PC-9 (cell line): ENCODE measurements at regions not wholly inside any gene's neighbourhood (a gene's known extent, or its start where the extent isn't known, plus 50 kb on each side); places are given as distances from the start of the nearest gene placed in this dataset.

Experiments used
- BruUV-seq: library from RNA; stranded (reverse); fragments of 400-500 nt; replicated peaks from 2 replicates; lab custom pipeline; 2021; lab: Mats Ljungman, UMichigan
- CTCF ChIA-PET: fragments of 300-600 bp; sonication (Branson Sonifier 250); formaldehyde crosslinking; loops from one replicate; lab custom pipeline; 2022; ENCODE audit warnings: antibody characterized with exemption; lab: Charles Lee
- POLR2A ChIA-PET: fragments of 300-600 bp; sonication (Branson Sonifier 250); formaldehyde crosslinking; loops from one replicate; lab custom pipeline; 2022; ENCODE audit warnings: antibody characterized with exemption; ENCODE audit not compliant: unreplicated experiment; lab: Charles Lee
- DNase-seq, 2 experiments: peaks; one replicate each; pipeline versions ENCODE4 v3.0.0 to v3.0.0-alpha.2; 2015 to 2022; ENCODE audit warnings: mixed read lengths in 1 of 2
- H2AFZ ChIP-seq: fragments of 200-600 bp; sonication (generic); 2 replicates; pipeline ENCODE4 v1.8.1; 2017; ENCODE audit warnings: antibody characterized with exemption
- H3F3A ChIP-seq: fragments of 200-600 bp; sonication (generic); 2 replicates; pipeline ENCODE4 v1.8.1; 2017; ENCODE audit warnings: antibody characterized with exemption, mild to moderate bottlenecking, low read depth; ENCODE audit not compliant: insufficient read depth
- H3K27ac ChIP-seq: fragments of 200-600 bp; sonication (generic); 2 replicates; pipeline ENCODE4 v1.6.1; 2016; ENCODE audit warnings: mixed run types
- H3K27me3 ChIP-seq: fragments of 200-600 bp; sonication (generic); 2 replicates; pipeline ENCODE4 v1.6.1; 2016; ENCODE audit warnings: low read depth, mixed run types; ENCODE audit not compliant: insufficient read depth
- H3K36me3 ChIP-seq: fragments of 200-600 bp; sonication (generic); 2 replicates; pipeline ENCODE4 v1.6.1; 2016; ENCODE audit warnings: low read depth, mixed run types
- H3K4me1 ChIP-seq: fragments of 200-600 bp; sonication (generic); replicated peaks from 2 replicates; pipeline ENCODE4 v1.6.1; 2016; ENCODE audit warnings: mixed run types; ENCODE audit not compliant: insufficient read depth
- H3K4me2 ChIP-seq: fragments of 200-600 bp; sonication (generic); 2 replicates; pipeline ENCODE4 v1.6.1; 2017; ENCODE audit warnings: mixed run types
- H3K4me3 ChIP-seq: fragments of 200-600 bp; sonication (generic); 2 replicates; pipeline ENCODE4 v1.6.1; 2016; ENCODE audit warnings: mixed run types
- H3K79me2 ChIP-seq: fragments of 200-600 bp; sonication (generic); 2 replicates; pipeline ENCODE4 v1.6.1; 2017; ENCODE audit warnings: low read depth, mixed run types
- H3K9me2 ChIP-seq: fragments of 200-600 bp; sonication (generic); 2 replicates; pipeline ENCODE4 v1.8.1; 2017; ENCODE audit warnings: mild to moderate bottlenecking; ENCODE audit not compliant: insufficient read depth
- H3K9me3 ChIP-seq: fragments of 200-600 bp; sonication (generic); 2 replicates; pipeline ENCODE4 v1.8.1; 2016; ENCODE audit warnings: low read depth; ENCODE audit not compliant: insufficient read depth
- H4K20me1 ChIP-seq: fragments of 200-600 bp; sonication (generic); 2 replicates; pipeline ENCODE4 v1.8.1; 2017; ENCODE audit not compliant: insufficient read depth
- EZH2 ChIP-seq: fragments of 200-600 bp; sonication (generic); IDR thresholded peaks from 2 replicates; pipeline ENCODE4 v1.8.0; 2017; ENCODE audit warnings: antibody characterized with exemption, low read depth
- intact Hi-C: fragments of 100-400 bp; cut with micrococcal nuclease; formaldehyde crosslinking; loops from one replicate; pipeline ENCODE4 v1.10.0; 2022; ENCODE audit not compliant: unreplicated experiment
- TF ChIP-seq, protein P1 (sequence below): fragments of 200-600 bp; sonication (generic); conservative IDR thresholded peaks from 2 replicates; pipeline ENCODE4 v1.6.1; 2017; ENCODE audit warnings: mixed run types, antibody characterized with exemption, mild to moderate bottlenecking, moderate library complexity

DNA sequence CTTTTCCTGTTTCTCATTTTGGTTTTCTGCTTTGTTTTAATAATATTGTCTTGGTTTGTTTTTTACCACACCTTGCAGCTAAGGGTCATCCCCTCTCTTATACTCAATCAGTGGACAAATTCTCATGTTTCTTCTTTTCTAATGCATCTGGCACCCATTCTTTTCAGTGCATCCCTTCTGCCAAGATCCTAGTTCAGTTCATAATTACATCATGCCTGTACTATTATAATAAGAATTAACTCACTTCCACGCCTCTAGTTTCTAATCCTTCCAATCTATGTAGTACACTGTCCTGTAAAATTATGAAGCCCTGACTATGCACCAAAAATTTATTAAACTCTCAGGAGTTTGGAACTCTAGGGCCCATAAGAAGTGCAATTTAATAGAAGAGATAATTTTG is 126.1 kb downstream of the FAT4 start:
- Histone ChIP-seq H2AFZ (no peak overlapping the region), H3K4me2 (no peak overlapping the region), H3K9me2 (no peaks in the 10 kb centered on the region), H4K20me1 (no peaks in the 10 kb centered on the region), H3K9me3 (no peaks in the 10 kb centered on the region), H3K36me3 (no peaks in the 10 kb centered on the region), H3K79me2 (no peaks in the 10 kb centered on the region), H3K4me3 (no peak overlapping the region), H3K27ac (no peak overlapping the region), H3K4me1 (no peaks in the 10 kb centered on the region), H3K27me3 (no peaks in the 10 kb centered on the region), H3F3A (no peaks in the 10 kb centered on the region)
- TF ChIP-seq EZH2: no peak
- TF ChIP-seq, protein P1, sequence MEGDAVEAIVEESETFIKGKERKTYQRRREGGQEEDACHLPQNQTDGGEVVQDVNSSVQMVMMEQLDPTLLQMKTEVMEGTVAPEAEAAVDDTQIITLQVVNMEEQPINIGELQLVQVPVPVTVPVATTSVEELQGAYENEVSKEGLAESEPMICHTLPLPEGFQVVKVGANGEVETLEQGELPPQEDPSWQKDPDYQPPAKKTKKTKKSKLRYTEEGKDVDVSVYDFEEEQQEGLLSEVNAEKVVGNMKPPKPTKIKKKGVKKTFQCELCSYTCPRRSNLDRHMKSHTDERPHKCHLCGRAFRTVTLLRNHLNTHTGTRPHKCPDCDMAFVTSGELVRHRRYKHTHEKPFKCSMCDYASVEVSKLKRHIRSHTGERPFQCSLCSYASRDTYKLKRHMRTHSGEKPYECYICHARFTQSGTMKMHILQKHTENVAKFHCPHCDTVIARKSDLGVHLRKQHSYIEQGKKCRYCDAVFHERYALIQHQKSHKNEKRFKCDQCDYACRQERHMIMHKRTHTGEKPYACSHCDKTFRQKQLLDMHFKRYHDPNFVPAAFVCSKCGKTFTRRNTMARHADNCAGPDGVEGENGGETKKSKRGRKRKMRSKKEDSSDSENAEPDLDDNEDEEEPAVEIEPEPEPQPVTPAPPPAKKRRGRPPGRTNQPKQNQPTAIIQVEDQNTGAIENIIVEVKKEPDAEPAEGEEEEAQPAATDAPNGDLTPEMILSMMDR: no peak
- intact Hi-C loops: no loop called here
- ChIA-PET CTCF (no interaction called here), POLR2A (no interaction called here)
- no peak for DNase-seq
- no TSS peak for BruUV-seq

DNA sequence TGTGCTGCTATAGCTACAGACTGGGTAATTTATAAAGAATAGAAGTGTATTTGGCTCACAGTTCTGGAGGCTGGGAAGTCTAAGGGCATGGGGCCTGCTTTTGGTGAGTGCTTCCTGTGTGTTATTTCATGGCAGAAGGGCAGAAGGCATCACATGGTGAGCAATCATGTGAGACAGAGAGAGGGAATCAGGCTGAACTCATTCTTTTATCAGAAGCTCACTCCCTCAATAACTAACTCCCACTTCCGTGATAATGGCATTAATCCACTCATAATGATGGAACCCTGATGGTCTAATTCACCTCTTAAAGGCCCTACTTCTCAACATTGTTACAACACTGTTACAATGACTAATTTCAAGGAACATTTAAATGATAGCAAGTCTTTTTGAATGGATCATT is 129.4 kb downstream of the FAT4 start:
- Histone ChIP-seq H3K9me3 (no peaks in the 10 kb centered on the region), H2AFZ (no peak overlapping the region), H3K9me2 (peaks cover 5% of the 10 kb centered on the region; the same call in 1 of the 2 replicates), H3F3A (no peaks in the 10 kb centered on the region), H4K20me1 (no peaks in the 10 kb centered on the region; the same call in 1 of the 2 replicates), H3K79me2 (no peaks in the 10 kb centered on the region), H3K36me3 (no peaks in the 10 kb centered on the region), H3K4me2 (no peak overlapping the region), H3K27me3 (no peaks in the 10 kb centered on the region), H3K4me1 (no peaks in the 10 kb centered on the region), H3K27ac (no peak overlapping the region), H3K4me3 (no peak overlapping the region)
- no TSS peak for BruUV-seq
- ChIA-PET POLR2A (no interaction called here), CTCF (no interaction called here)
- TF ChIP-seq EZH2: no peak
- TF ChIP-seq, protein P1: no peak
- no peak for DNase-seq
- intact Hi-C loops: no loop called here

DNA sequence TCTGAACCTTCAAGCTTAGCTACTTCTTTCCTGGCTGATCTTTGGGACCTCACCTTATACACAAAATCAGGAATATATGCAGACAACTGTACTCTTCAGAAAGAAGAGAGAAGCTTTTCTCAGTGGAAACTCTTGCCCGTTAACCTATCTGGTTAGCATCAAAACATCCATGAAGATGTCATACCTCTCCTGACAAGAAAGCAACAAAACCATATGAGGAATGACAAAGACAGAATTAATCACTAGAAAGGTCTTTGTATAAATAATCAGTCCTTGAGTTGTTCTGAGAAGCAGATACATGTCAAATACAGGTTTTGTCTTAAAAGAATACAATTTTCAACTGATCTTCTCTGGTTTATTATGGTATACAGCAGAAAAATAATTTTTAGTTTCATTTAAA is 130.8 kb downstream of the FAT4 start:
- H3K36me3 ChIP-seq: no peaks in the 10 kb centered on the region
- H3K9me3 ChIP-seq: no peaks in the 10 kb centered on the region
- no peak overlapping the region for H2AFZ ChIP-seq
- no peaks in the 10 kb centered on the region for H3F3A ChIP-seq
- no peaks in the 10 kb centered on the region for H3K4me1 ChIP-seq
- H3K4me2 ChIP-seq: no peak overlapping the region
- no peak overlapping the region for H3K27ac ChIP-seq
- H3K9me2 ChIP-seq: peaks cover 5% of the 10 kb centered on the region; the same call in 1 of the 2 replicates
- CTCF ChIA-PET: no interaction called here
- POLR2A ChIA-PET: no interaction called here
- TF ChIP-seq, protein P1: no peak
- TF ChIP-seq EZH2: no peak
- BruUV-seq: no TSS peak
- no peaks in the 10 kb centered on the region for H3K27me3 ChIP-seq
- DNase-seq: no peak
- no peak overlapping the region for H3K4me3 ChIP-seq
- intact Hi-C loops: no loop called here
- H4K20me1 ChIP-seq: no peaks in the 10 kb centered on the region; the same call in 1 of the 2 replicates
- no peaks in the 10 kb centered on the region for H3K79me2 ChIP-seq
